ENCODE measurements at regions not wholly inside any gene's neighbourhood (a gene's known extent, or its start where the extent isn't known, plus 50 kb on each side); places are given as distances from the start of the nearest gene placed in this dataset.

- no peaks in the 10 kb centered on the region for H3K27me3 ChIP-seq
- no peaks in the 10 kb centered on the region for H3K36me3 ChIP-seq
- TF ChIP-seq EP300 (IDR thresholded peaks at IDR 0.05), result no peak
- no peak for TF ChIP-seq CTCF (IDR thresholded peaks at IDR 0.05)
- no peak for TF ChIP-seq POLR2A (IDR thresholded peaks at IDR 0.05)
- WGBS, 2 donors, result 88 to 91% methylated on average over 2 of the region's 2 CpGs
- H3K4me1 ChIP-seq, result no peaks in the 10 kb centered on the region
- H3K4me3 ChIP-seq, result no peak overlapping the region
- peaks cover 0 to 24% (median 0%) of the 10 kb centered on the region in 4 donors for H3K9me3 ChIP-seq
- H3K27ac ChIP-seq, result no peak overlapping the region
- no peak for DNase-seq (ENCODE audit: low spot score in 2 of 2)
Measured at GRCh38 chr10:125362950-125363349, 202.6 kb upstream of the CTBP2 start.

GRCh38 chr10:125359401-125359800 is 199.0 kb upstream of the CTBP2 start:
- DNase-seq (ENCODE audit: low spot score in 2 of 2), result no peak
- H3K9me3 ChIP-seq, result peaks cover 0 to 12% (median 0%) of the 10 kb centered on the region in 4 donors
- no peaks in the 10 kb centered on the region for H3K36me3 ChIP-seq
- no peaks in the 10 kb centered on the region for H3K27me3 ChIP-seq
- H3K27ac ChIP-seq, result no peak overlapping the region
- TF ChIP-seq POLR2A (IDR thresholded peaks at IDR 0.05) (no peak), EP300 (IDR thresholded peaks at IDR 0.05) (no peak), CTCF (IDR thresholded peaks at IDR 0.05) (no peak)
- H3K4me3 ChIP-seq, result no peak overlapping the region
- H3K4me1 ChIP-seq, result no peaks in the 10 kb centered on the region

- Histone ChIP-seq H3K27ac (no peak overlapping the region), H3K4me3 (no peak overlapping the region), H3K4me1 (no peaks in the 10 kb centered on the region), H3K9me3 (peaks cover 0 to 5% (median 0%) of the 10 kb centered on the region in 4 donors), H3K27me3 (no peaks in the 10 kb centered on the region), H3K36me3 (no peaks in the 10 kb centered on the region)
- DNase-seq (ENCODE audit: low spot score in 2 of 2), result no peak
- TF ChIP-seq EP300 (IDR thresholded peaks at IDR 0.05) (no peak), POLR2A (IDR thresholded peaks at IDR 0.05) (no peak), CTCF (IDR thresholded peaks at IDR 0.05) (no peak)
- 62% methylated on average over 17 of the region's 17 CpGs for WGBS, 2 donors
Measured at GRCh38 chr10:125355657-125356056, 195.3 kb upstream of the CTBP2 start.

- no peaks in the 10 kb centered on the region for H3K4me1 ChIP-seq
- no peak for DNase-seq (ENCODE audit: low spot score in 2 of 2)
- H3K4me3 ChIP-seq, result no peak overlapping the region
- H3K27me3 ChIP-seq, result no peaks in the 10 kb centered on the region
- 95 to 96% methylated on average over 2 of the region's 2 CpGs for WGBS, 2 donors
- TF ChIP-seq POLR2A (IDR thresholded peaks at IDR 0.05) (no peak), EP300 (IDR thresholded peaks at IDR 0.05) (no peak), CTCF (IDR thresholded peaks at IDR 0.05) (no peak)
- H3K9me3 ChIP-seq, result no peaks in the 10 kb centered on the region
- no peak overlapping the region for H3K27ac ChIP-seq
- no peaks in the 10 kb centered on the region for H3K36me3 ChIP-seq
Measured at GRCh38 chr10:125350519-125350918, 190.2 kb upstream of the CTBP2 start.

- no peak overlapping the region for H3K4me3 ChIP-seq
- TF ChIP-seq EP300 (IDR thresholded peaks at IDR 0.05) (no peak), CTCF (IDR thresholded peaks at IDR 0.05) (no peak), POLR2A (IDR thresholded peaks at IDR 0.05) (no peak)
- 76 to 78% methylated on average over 2 of the region's 2 CpGs for WGBS, 2 donors
Measured at GRCh38 chr10:125348536-125348935, 188.2 kb upstream of the CTBP2 start.

More at GRCh38 chr10:125348536-125348935, 188.2 kb upstream of the CTBP2 start:
- no peak overlapping the region for H3K27ac ChIP-seq
- no peaks in the 10 kb centered on the region for H3K4me1 ChIP-seq
- DNase-seq (ENCODE audit: low spot score in 2 of 2), result no peak
- no peaks in the 10 kb centered on the region for H3K27me3 ChIP-seq
- H3K9me3 ChIP-seq, result no peaks in the 10 kb centered on the region
- no peaks in the 10 kb centered on the region for H3K36me3 ChIP-seq
